ENCODE measurements at regions not wholly inside any gene's neighbourhood (a gene's known extent, or its start where the extent isn't known, plus 50 kb on each side); places are given as distances from the start of the nearest gene placed in this dataset.
A peak's percentile ranks its signal among the peaks of the same experiment; 100 is the strongest.

- H3K4me1 ChIP-seq (ENCODE audit: control insufficient read depth in 2 of 2, insufficient read depth in 2 of 2, low read length in 2 of 2): no peaks in the 10 kb centered on the region
- 73% methylated on average over 2 of the region's 2 CpGs for WGBS
These were observed 606.2 kb downstream of the TLE4 start for GRCh38 chr9:80177949-80178480.

DNA sequence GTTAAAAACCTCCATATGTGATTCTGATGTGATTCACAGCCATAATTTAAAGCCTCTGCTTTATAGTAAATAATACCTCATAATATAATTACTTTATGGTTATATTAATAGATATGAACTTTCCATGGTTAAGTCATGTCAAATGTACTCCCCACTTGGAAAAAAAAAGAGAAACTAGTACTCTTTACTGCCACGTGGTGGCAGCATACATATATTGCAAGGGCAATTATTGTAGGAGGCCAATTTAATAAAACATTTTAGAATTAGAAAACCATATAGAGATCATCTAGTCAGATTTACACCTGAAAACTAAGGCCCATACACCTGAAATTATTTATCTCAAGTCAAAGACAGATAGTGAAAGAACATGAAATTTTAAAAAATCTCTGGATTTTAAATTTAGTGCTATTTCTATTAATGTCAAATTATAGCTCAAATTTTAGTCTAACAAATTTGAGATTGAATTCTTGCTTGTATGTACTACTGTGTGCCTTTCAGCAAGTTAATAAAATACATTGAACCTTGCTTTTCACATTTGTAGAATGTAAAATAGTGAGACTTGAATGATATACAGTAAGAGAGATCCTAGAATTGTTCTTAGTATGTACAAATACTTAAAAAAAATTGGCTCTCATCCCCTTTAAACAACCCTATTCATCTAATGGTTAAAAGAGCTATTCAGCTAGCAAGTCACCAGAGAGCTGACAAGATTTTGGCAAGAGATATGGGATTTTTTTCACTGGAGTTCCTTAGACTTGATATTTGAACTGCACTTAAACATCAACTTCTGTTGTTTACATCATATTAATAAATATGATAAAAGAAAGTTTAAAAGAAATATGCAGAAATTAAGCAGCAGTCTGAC, 603.8 kb downstream of the TLE4 start:
- no peaks in the 10 kb centered on the region for H3K27me3 ChIP-seq (ENCODE audit: control insufficient read depth in 2 of 2, insufficient read depth in 1 of 2, low read length in 1 of 2)
- H3K9me3 ChIP-seq (ENCODE audit: control insufficient read depth in 2 of 2, insufficient read depth in 1 of 2, low read length in 1 of 2): no peaks in the 10 kb centered on the region
- no peaks in the 10 kb centered on the region for H3K4me1 ChIP-seq (ENCODE audit: control insufficient read depth in 2 of 2, insufficient read depth in 2 of 2, low read length in 2 of 2)
- H3K36me3 ChIP-seq (ENCODE audit: control insufficient read depth in 2 of 2, insufficient read depth in 2 of 2, low read length in 1 of 2): no peaks in the 10 kb centered on the region
- DNase-seq (ENCODE audit: low read depth in 6 of 9, low spot score in 9 of 9): peak in 7 of 9 donors; percentile 1 to 42 (median 15)
- WGBS: 3% methylated on average over 1 of the region's 1 CpG
- no peak overlapping the region for H3K27ac ChIP-seq (ENCODE audit: low read depth in 1 of 2, low read length in 1 of 2)
- no peak overlapping the region for H3K4me3 ChIP-seq (ENCODE audit: low read length in 2 of 2)

More at GRCh38 chr9:80177949-80178480, 606.2 kb downstream of the TLE4 start:
- Histone ChIP-seq H3K9me3 (ENCODE audit: control insufficient read depth in 2 of 2, insufficient read depth in 1 of 2, low read length in 1 of 2) (peaks cover 1 to 3% of the 10 kb centered on the region in 2 donors), H3K4me3 (ENCODE audit: low read length in 2 of 2) (no peak overlapping the region), H3K36me3 (ENCODE audit: control insufficient read depth in 2 of 2, insufficient read depth in 2 of 2, low read length in 1 of 2) (no peaks in the 10 kb centered on the region), H3K27me3 (ENCODE audit: control insufficient read depth in 2 of 2, insufficient read depth in 1 of 2, low read length in 1 of 2) (no peaks in the 10 kb centered on the region), H3K27ac (ENCODE audit: low read depth in 1 of 2, low read length in 1 of 2) (no peak overlapping the region)
- DNase-seq (ENCODE audit: low read depth in 6 of 9, low spot score in 9 of 9): no peak

DNA sequence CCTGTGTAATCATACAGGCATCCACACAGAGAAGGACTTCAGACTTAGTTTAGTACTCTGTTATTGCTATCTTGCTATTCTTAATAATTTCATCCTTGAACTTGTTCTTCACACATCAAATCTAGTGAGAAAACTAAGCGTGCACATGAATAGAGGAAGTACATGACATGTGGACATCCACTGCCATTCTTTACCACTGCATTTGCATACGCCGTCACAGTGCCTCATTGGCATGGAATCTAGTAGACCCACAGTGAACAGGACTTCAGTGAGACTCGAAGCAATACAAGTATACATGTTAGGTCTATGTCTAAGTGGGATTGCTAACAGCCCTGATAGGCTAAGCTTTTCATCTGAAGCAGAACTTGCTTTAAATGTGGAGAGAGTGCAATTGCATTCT, 592.1 kb downstream of the TLE4 start:
- Histone ChIP-seq H3K4me3 (ENCODE audit: low read length in 2 of 2) (no peak overlapping the region), H3K4me1 (ENCODE audit: control insufficient read depth in 2 of 2, insufficient read depth in 2 of 2, low read length in 2 of 2) (no peaks in the 10 kb centered on the region), H3K27ac (ENCODE audit: low read depth in 1 of 2, low read length in 1 of 2) (no peak overlapping the region), H3K9me3 (ENCODE audit: control insufficient read depth in 2 of 2, insufficient read depth in 1 of 2, low read length in 1 of 2) (no peaks in the 10 kb centered on the region), H3K36me3 (ENCODE audit: control insufficient read depth in 2 of 2, insufficient read depth in 2 of 2, low read length in 1 of 2) (no peaks in the 10 kb centered on the region), H3K27me3 (ENCODE audit: control insufficient read depth in 2 of 2, insufficient read depth in 1 of 2, low read length in 1 of 2) (no peaks in the 10 kb centered on the region)
- WGBS: 93% methylated on average over 4 of the region's 4 CpGs
- no peak for DNase-seq (ENCODE audit: low read depth in 6 of 9, low spot score in 9 of 9)

DNA sequence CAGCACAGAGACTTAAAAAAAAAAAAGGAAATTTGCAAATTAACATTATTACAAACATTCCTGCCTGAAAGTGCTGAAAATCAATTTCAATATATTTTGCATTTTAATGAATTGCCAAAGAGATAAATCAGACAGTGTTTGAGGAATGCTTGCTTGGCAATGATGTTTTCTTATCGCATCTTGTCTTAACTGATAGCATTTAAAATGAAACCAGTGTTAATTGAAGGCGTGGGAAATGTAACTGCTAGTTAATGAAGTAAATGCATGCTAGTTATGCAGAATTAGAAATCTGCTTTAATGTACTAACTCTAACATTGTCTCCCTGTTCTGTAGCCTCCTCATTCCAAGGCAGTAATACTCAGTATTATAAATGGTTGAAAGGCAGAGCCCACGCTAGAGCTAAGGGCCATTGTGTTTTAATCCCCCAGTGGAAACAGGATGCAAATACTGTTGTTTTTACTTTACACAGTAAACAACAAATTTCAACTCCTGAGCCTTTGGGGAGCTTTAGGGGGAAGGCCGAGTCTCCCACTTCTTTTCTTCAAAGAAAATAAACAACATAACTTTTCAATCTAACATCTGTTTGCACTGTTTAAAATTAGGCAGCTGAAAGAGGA, 586.9 kb downstream of the TLE4 start:
- no peaks in the 10 kb centered on the region for H3K4me1 ChIP-seq (ENCODE audit: control insufficient read depth in 2 of 2, insufficient read depth in 2 of 2, low read length in 2 of 2)
- WGBS: 94% methylated on average over 4 of the region's 4 CpGs
- no peaks in the 10 kb centered on the region for H3K36me3 ChIP-seq (ENCODE audit: control insufficient read depth in 2 of 2, insufficient read depth in 2 of 2, low read length in 1 of 2)
- H3K9me3 ChIP-seq (ENCODE audit: control insufficient read depth in 2 of 2, insufficient read depth in 1 of 2, low read length in 1 of 2): no peaks in the 10 kb centered on the region
- no peak overlapping the region for H3K27ac ChIP-seq (ENCODE audit: low read depth in 1 of 2, low read length in 1 of 2)
- no peak overlapping the region for H3K4me3 ChIP-seq (ENCODE audit: low read length in 2 of 2)
- DNase-seq (ENCODE audit: low read depth in 6 of 9, low spot score in 9 of 9): no peak
- H3K27me3 ChIP-seq (ENCODE audit: control insufficient read depth in 2 of 2, insufficient read depth in 1 of 2, low read length in 1 of 2): no peaks in the 10 kb centered on the region

GRCh38 chr9:80158131-80158530, 586.4 kb downstream of the TLE4 start:
- H3K27me3 ChIP-seq (ENCODE audit: control insufficient read depth in 2 of 2, insufficient read depth in 1 of 2, low read length in 1 of 2): no peaks in the 10 kb centered on the region
- no peak for DNase-seq (ENCODE audit: low read depth in 6 of 9, low spot score in 9 of 9)
- WGBS: 86% methylated on average over 4 of the region's 4 CpGs
- no peak overlapping the region for H3K4me3 ChIP-seq (ENCODE audit: low read length in 2 of 2)
- H3K4me1 ChIP-seq (ENCODE audit: control insufficient read depth in 2 of 2, insufficient read depth in 2 of 2, low read length in 2 of 2): no peaks in the 10 kb centered on the region
- H3K36me3 ChIP-seq (ENCODE audit: control insufficient read depth in 2 of 2, insufficient read depth in 2 of 2, low read length in 1 of 2): no peaks in the 10 kb centered on the region
- no peak overlapping the region for H3K27ac ChIP-seq (ENCODE audit: low read depth in 1 of 2, low read length in 1 of 2)
- no peaks in the 10 kb centered on the region for H3K9me3 ChIP-seq (ENCODE audit: control insufficient read depth in 2 of 2, insufficient read depth in 1 of 2, low read length in 1 of 2)

DNA sequence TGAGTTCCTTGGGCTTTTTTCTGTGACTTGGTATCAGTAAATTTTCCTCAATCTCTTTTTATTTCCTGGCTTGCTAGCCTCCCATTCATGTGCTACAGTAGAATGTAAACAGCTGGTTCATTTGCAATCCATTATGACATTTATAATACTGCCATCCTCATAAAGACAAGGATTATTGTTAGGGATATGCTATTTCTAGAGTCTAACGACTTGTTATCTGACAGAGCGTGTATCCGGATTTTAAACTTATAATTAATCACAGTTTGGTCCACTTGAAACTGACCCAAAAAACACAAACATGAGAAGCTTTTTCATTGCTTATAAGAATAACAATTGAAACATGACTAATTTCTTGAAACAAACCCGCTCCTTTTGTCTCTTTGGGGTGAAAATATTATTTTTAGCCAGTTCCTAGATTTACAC, 585.8 kb downstream of the TLE4 start:
- no peaks in the 10 kb centered on the region for H3K36me3 ChIP-seq (ENCODE audit: control insufficient read depth in 2 of 2, insufficient read depth in 2 of 2, low read length in 1 of 2)
- H3K27ac ChIP-seq (ENCODE audit: low read depth in 1 of 2, low read length in 1 of 2): no peak overlapping the region
- 91% methylated on average over 4 of the region's 4 CpGs for WGBS
- no peaks in the 10 kb centered on the region for H3K27me3 ChIP-seq (ENCODE audit: control insufficient read depth in 2 of 2, insufficient read depth in 1 of 2, low read length in 1 of 2)
- no peak overlapping the region for H3K4me3 ChIP-seq (ENCODE audit: low read length in 2 of 2)
- H3K9me3 ChIP-seq (ENCODE audit: control insufficient read depth in 2 of 2, insufficient read depth in 1 of 2, low read length in 1 of 2): no peaks in the 10 kb centered on the region
- no peak for DNase-seq (ENCODE audit: low read depth in 6 of 9, low spot score in 9 of 9)
- no peaks in the 10 kb centered on the region for H3K4me1 ChIP-seq (ENCODE audit: control insufficient read depth in 2 of 2, insufficient read depth in 2 of 2, low read length in 2 of 2)

DNA sequence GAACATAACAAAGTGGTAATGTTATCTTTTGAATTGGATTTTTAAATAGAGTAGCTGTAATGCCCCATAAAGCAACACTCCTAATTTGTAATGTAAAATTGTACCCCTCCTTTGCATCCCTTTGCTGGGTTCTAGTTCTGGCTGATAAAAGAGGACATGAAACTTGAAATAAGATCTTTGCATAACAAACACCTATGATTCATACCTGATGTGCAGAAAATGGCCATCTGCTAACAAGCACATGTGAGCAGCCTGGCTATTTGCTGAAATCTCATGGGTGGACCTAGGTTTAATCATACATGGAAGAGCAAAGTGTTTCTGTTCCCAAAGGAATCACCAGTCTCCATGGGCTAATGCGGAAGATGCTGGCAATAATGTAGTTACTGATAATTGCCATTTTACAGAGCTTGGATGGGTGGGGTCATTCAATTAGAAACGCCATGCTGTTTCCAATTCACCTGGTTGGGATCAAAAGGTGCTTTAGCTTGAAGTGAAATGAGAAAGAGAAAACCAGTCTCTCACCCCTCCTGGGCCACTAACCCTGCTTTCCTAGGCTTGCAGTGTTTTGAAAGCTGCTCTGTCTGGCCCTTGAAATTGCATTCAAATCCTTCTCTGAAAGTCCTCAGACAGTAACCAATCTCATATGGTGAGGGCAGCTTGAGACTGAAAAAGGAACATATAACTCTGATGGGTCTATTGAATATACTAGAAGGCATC, 585.1 kb downstream of the TLE4 start:
- Histone ChIP-seq H3K4me3 (ENCODE audit: low read length in 2 of 2) (no peak overlapping the region), H3K36me3 (ENCODE audit: control insufficient read depth in 2 of 2, insufficient read depth in 2 of 2, low read length in 1 of 2) (no peaks in the 10 kb centered on the region), H3K27ac (ENCODE audit: low read depth in 1 of 2, low read length in 1 of 2) (no peak overlapping the region), H3K4me1 (ENCODE audit: control insufficient read depth in 2 of 2, insufficient read depth in 2 of 2, low read length in 2 of 2) (no peaks in the 10 kb centered on the region), H3K27me3 (ENCODE audit: control insufficient read depth in 2 of 2, insufficient read depth in 1 of 2, low read length in 1 of 2) (no peaks in the 10 kb centered on the region), H3K9me3 (ENCODE audit: control insufficient read depth in 2 of 2, insufficient read depth in 1 of 2, low read length in 1 of 2) (no peaks in the 10 kb centered on the region)
- no peak for DNase-seq (ENCODE audit: low read depth in 6 of 9, low spot score in 9 of 9)
- WGBS: 95% methylated on average over 2 of the region's 2 CpGs

DNA sequence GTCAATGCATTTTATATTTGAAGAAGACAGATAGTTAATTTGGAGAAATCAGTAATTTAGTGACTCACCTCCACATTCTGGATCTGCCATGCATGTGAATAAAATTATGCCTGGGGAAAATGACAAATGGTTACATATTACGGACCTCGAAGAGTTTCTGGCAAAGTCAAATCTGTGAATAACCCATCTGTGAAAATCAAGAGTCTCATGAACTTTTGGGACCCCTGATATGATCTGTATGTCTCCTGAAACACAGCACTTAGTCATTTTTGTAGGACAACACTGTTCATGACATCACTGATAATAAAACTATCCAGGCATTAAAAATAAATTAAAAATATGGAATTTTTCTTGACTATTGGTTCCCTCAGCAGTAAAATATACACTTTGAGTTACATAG, 584.5 kb downstream of the TLE4 start:
- Histone ChIP-seq H3K4me3 (ENCODE audit: low read length in 2 of 2) (no peak overlapping the region), H3K27ac (ENCODE audit: low read depth in 1 of 2, low read length in 1 of 2) (no peak overlapping the region), H3K27me3 (ENCODE audit: control insufficient read depth in 2 of 2, insufficient read depth in 1 of 2, low read length in 1 of 2) (no peaks in the 10 kb centered on the region), H3K9me3 (ENCODE audit: control insufficient read depth in 2 of 2, insufficient read depth in 1 of 2, low read length in 1 of 2) (no peaks in the 10 kb centered on the region), H3K36me3 (ENCODE audit: control insufficient read depth in 2 of 2, insufficient read depth in 2 of 2, low read length in 1 of 2) (no peaks in the 10 kb centered on the region), H3K4me1 (ENCODE audit: control insufficient read depth in 2 of 2, insufficient read depth in 2 of 2, low read length in 2 of 2) (no peaks in the 10 kb centered on the region)
- 94% methylated on average over 2 of the region's 2 CpGs for WGBS
- DNase-seq (ENCODE audit: low read depth in 6 of 9, low spot score in 9 of 9): no peak

DNA sequence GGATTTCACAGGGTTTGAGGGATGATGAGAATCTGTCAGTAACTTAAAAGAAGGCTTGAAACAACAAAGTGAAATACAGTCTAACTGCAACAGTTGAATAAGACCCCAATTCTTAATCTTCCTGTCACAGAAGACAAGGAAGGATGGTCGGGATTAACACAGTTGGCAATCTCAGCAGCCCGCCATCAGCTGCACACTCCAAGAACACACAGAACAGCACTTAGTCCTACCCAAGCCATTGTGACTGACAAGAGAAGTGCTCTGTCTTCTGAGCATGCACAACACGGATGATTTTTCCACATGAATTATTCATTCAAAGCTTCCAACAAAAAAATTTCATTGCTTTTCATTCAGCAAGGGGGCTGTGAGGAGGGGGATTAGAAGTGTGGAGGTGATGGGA, 576.1 kb downstream of the TLE4 start:
- H3K36me3 ChIP-seq (ENCODE audit: control insufficient read depth in 2 of 2, insufficient read depth in 2 of 2, low read length in 1 of 2): no peaks in the 10 kb centered on the region
- H3K9me3 ChIP-seq (ENCODE audit: control insufficient read depth in 2 of 2, insufficient read depth in 1 of 2, low read length in 1 of 2): no peaks in the 10 kb centered on the region
- 92% methylated on average over 3 of the region's 3 CpGs for WGBS
- H3K27ac ChIP-seq (ENCODE audit: low read depth in 1 of 2, low read length in 1 of 2): no peak overlapping the region
- no peak overlapping the region for H3K4me3 ChIP-seq (ENCODE audit: low read length in 2 of 2)
- no peaks in the 10 kb centered on the region for H3K4me1 ChIP-seq (ENCODE audit: control insufficient read depth in 2 of 2, insufficient read depth in 2 of 2, low read length in 2 of 2)
- DNase-seq (ENCODE audit: low read depth in 6 of 9, low spot score in 9 of 9): no peak
- no peaks in the 10 kb centered on the region for H3K27me3 ChIP-seq (ENCODE audit: control insufficient read depth in 2 of 2, insufficient read depth in 1 of 2, low read length in 1 of 2)
